ENCODE measurements at regions not wholly inside any gene's neighbourhood (a gene's known extent, or its start where the extent isn't known, plus 50 kb on each side); places are given as distances from the start of the nearest gene placed in this dataset.
"Not testable (repeated sequence)": the region's sequence is repeated elsewhere in the genome, so short reads cannot be mapped to it uniquely, and the experiment has no call there.

DNA sequence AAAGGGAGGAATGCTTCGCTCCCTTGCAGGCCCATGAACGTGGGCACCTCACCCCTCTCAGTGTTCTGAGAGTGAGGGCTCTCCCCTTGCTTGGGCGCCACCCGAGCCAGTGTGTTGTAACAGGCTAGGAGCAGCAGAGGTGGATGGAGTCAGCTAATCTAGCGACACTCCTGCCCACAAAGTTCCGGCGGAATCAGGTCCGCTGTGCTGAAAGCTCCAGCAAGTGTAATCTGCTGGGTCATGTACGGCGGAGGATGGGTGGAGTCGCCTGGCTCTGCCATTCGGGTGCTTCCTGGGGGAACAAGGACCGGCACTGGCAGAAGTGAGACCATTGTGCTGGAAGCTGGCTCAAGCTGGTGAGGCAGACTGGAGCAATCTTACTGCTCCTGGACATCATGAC is 1310.1 kb downstream of the EPHA7 start:
- Histone ChIP-seq H3K27ac (ENCODE audit: low read length) (no peak overlapping the region), H3K9me2 (replicated peaks; ENCODE audit: insufficient read depth, low read length) (no peaks in the 10 kb centered on the region), H3K27me3 (replicated peaks; ENCODE audit: insufficient read depth, low read length) (no peaks in the 10 kb centered on the region), H4K20me1 (ENCODE audit: insufficient read depth, low read length) (no peaks in the 10 kb centered on the region), H3K4me1 (ENCODE audit: low read length) (no peaks in the 10 kb centered on the region), H3K9me3 (replicated peaks; ENCODE audit: insufficient read depth, low read length) (no peaks in the 10 kb centered on the region), H2AFZ (ENCODE audit: low read length) (no peak overlapping the region), H3K79me2 (ENCODE audit: low read length) (no peaks in the 10 kb centered on the region), H3K4me2 (ENCODE audit: low read depth, low read length) (no peak overlapping the region), H3K9ac (ENCODE audit: low read length) (no peak overlapping the region), H3K4me3 (ENCODE audit: low read length) (no peak overlapping the region), H3F3A (ENCODE audit: insufficient read depth, low read length) (no peaks in the 10 kb centered on the region), H3K36me3 (replicated peaks; ENCODE audit: insufficient read depth, low read length) (no peaks in the 10 kb centered on the region)
- DNase-seq: no peak
- TF ChIP-seq, protein P1, sequence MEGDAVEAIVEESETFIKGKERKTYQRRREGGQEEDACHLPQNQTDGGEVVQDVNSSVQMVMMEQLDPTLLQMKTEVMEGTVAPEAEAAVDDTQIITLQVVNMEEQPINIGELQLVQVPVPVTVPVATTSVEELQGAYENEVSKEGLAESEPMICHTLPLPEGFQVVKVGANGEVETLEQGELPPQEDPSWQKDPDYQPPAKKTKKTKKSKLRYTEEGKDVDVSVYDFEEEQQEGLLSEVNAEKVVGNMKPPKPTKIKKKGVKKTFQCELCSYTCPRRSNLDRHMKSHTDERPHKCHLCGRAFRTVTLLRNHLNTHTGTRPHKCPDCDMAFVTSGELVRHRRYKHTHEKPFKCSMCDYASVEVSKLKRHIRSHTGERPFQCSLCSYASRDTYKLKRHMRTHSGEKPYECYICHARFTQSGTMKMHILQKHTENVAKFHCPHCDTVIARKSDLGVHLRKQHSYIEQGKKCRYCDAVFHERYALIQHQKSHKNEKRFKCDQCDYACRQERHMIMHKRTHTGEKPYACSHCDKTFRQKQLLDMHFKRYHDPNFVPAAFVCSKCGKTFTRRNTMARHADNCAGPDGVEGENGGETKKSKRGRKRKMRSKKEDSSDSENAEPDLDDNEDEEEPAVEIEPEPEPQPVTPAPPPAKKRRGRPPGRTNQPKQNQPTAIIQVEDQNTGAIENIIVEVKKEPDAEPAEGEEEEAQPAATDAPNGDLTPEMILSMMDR (IDR thresholded peaks at IDR 0.05; ENCODE audit: low read length): no peak
- no peak for TF ChIP-seq EZH2 (optimal IDR thresholded peaks at IDR 0.05; ENCODE audit: low read depth, low read length)
- no peak for TF ChIP-seq EZH2phosphoT487 (IDR thresholded peaks at IDR 0.05; ENCODE audit: low read length)

DNA sequence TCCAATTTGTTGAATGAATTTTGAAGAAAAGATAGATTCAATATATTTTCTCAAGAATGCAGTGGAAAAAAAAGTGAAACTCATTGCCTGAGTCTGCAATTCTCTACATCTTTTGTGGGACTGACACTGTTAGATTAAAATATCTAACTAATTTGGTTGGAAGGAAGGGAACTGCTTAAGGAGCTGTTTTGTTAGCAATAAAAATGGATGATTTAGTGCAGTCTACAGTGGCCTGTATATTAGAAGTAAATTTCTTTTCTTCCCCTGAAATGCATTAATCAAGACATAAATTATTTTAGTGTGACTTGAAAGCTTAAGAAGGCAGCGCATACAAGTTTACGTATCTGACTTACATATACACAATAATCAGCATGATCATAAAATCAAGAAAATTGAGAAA is 1332.6 kb downstream of the EPHA7 start:
- H3K9me3 ChIP-seq (replicated peaks; ENCODE audit: insufficient read depth, low read length): no peaks in the 10 kb centered on the region
- no peaks in the 10 kb centered on the region for H4K20me1 ChIP-seq (ENCODE audit: insufficient read depth, low read length)
- no peak overlapping the region for H3K9ac ChIP-seq (ENCODE audit: low read length)
- no peaks in the 10 kb centered on the region for H3K79me2 ChIP-seq (ENCODE audit: low read length)
- TF ChIP-seq EZH2 (optimal IDR thresholded peaks at IDR 0.05; ENCODE audit: low read depth, low read length) (no peak), EZH2phosphoT487 (IDR thresholded peaks at IDR 0.05; ENCODE audit: low read length) (no peak)
- TF ChIP-seq, protein P1 (IDR thresholded peaks at IDR 0.05; ENCODE audit: low read length): no peak
- H2AFZ ChIP-seq (ENCODE audit: low read length): no peak overlapping the region
- no peaks in the 10 kb centered on the region for H3K4me1 ChIP-seq (ENCODE audit: low read length)
- no peak overlapping the region for H3K4me3 ChIP-seq (ENCODE audit: low read length)
- no peak for DNase-seq
- H3K27me3 ChIP-seq (replicated peaks; ENCODE audit: insufficient read depth, low read length): no peaks in the 10 kb centered on the region
- no peaks in the 10 kb centered on the region for H3F3A ChIP-seq (ENCODE audit: insufficient read depth, low read length)
- no peak overlapping the region for H3K27ac ChIP-seq (ENCODE audit: low read length)
- H3K4me2 ChIP-seq (ENCODE audit: low read depth, low read length): no peak overlapping the region
- H3K9me2 ChIP-seq (replicated peaks; ENCODE audit: insufficient read depth, low read length): no peaks in the 10 kb centered on the region
- H3K36me3 ChIP-seq (replicated peaks; ENCODE audit: insufficient read depth, low read length): no peaks in the 10 kb centered on the region

DNA sequence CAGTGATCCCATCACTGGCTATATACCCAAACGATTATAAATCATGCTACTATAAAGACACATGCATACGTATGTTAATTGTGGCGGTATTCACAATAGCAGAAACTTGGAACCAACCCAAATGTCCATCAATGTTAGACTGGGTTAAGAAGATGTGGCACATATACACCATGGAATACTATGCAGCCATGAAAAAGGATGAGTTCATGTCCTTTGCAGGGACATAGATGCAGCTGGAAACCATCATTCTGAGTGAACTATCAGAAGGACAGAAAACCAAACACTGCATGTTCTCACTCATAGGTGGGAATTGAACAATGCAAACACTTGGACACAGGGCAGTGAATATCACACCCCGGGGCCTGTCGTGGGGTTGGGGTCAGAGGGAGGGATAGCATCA is 1335.4 kb downstream of the EPHA7 start:
- not testable (repeated sequence) for H3K9ac ChIP-seq (ENCODE audit: low read length)

DNA sequence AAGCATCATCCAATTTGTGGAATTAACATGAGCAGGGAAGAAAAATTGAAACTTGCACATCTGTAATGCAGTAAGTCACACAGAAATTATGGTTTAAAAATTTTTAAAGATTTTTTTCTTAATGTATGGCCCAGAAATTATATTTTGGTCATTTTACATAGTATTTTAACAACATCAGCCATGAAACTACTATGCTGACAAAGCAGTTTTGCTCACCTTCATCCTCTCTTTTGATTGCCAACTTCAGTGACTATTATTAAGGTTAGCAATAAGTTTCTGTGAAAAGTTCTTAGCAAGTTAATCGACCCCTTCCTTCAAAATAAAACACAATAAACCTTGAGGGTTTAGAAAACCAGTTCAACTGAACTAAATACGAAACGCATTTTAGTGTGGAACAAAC is 1347.0 kb downstream of the EPHA7 start:
- no peak for DNase-seq
- Histone ChIP-seq H4K20me1 (ENCODE audit: insufficient read depth, low read length) (no peaks in the 10 kb centered on the region), H3F3A (ENCODE audit: insufficient read depth, low read length) (no peaks in the 10 kb centered on the region), H3K79me2 (ENCODE audit: low read length) (no peaks in the 10 kb centered on the region), H3K9me2 (replicated peaks; ENCODE audit: insufficient read depth, low read length) (no peaks in the 10 kb centered on the region), H2AFZ (ENCODE audit: low read length) (no peak overlapping the region), H3K9ac (ENCODE audit: low read length) (no peak overlapping the region), H3K9me3 (replicated peaks; ENCODE audit: insufficient read depth, low read length) (no peaks in the 10 kb centered on the region), H3K36me3 (replicated peaks; ENCODE audit: insufficient read depth, low read length) (no peaks in the 10 kb centered on the region), H3K4me2 (ENCODE audit: low read depth, low read length) (no peak overlapping the region), H3K27ac (ENCODE audit: low read length) (no peak overlapping the region), H3K4me1 (ENCODE audit: low read length) (no peaks in the 10 kb centered on the region), H3K4me3 (ENCODE audit: low read length) (no peak overlapping the region), H3K27me3 (replicated peaks; ENCODE audit: insufficient read depth, low read length) (no peaks in the 10 kb centered on the region)
- TF ChIP-seq EZH2phosphoT487 (IDR thresholded peaks at IDR 0.05; ENCODE audit: low read length): no peak
- TF ChIP-seq, protein P1 (IDR thresholded peaks at IDR 0.05; ENCODE audit: low read length): no peak
- TF ChIP-seq EZH2 (optimal IDR thresholded peaks at IDR 0.05; ENCODE audit: low read depth, low read length): no peak

More for the DNA sequence above, 1335.4 kb downstream of the EPHA7 start:
- not testable (repeated sequence) for H3K4me2 ChIP-seq (ENCODE audit: low read depth, low read length); H3K36me3 ChIP-seq (replicated peaks; ENCODE audit: insufficient read depth, low read length); H4K20me1 ChIP-seq (ENCODE audit: insufficient read depth, low read length); H3K9me2 ChIP-seq (replicated peaks; ENCODE audit: insufficient read depth, low read length); H3K79me2 ChIP-seq (ENCODE audit: low read length); H3K27ac ChIP-seq (ENCODE audit: low read length); H3K9me3 ChIP-seq (replicated peaks; ENCODE audit: insufficient read depth, low read length); H3K4me1 ChIP-seq (ENCODE audit: low read length); DNase-seq; H3K4me3 ChIP-seq (ENCODE audit: low read length); H2AFZ ChIP-seq (ENCODE audit: low read length); H3K27me3 ChIP-seq (replicated peaks; ENCODE audit: insufficient read depth, low read length); H3F3A ChIP-seq (ENCODE audit: insufficient read depth, low read length)

Data from MM.1S (cell line).